ENCODE measurements at regions not wholly inside any gene's neighbourhood (a gene's known extent, or its start where the extent isn't known, plus 50 kb on each side); places are given as distances from the start of the nearest gene placed in this dataset.
"Not testable (repeated sequence)": the region's sequence is repeated elsewhere in the genome, so short reads cannot be mapped to it uniquely, and the experiment has no call there.

DNA sequence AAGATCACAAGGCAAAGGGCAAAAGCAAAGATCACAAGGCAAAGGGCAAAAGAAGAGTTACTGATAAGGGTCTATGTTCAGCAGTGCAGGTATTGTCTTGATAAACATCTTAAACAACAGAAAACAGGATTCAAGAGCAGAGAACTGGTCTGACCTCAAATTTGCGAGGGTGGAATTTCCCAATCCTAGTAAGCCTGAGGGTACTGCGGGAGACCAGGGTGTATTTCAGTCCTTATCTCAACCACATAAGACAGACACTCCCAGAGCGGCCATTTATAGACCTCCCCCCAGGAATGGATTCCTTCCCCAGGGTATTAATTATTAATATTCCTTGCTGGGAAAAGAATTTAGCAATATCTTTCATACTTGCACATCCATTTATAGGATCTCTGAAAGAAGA is 575.3 kb upstream of the MAN1A1 start:
- DNase-seq, result not testable (repeated sequence)

DNA sequence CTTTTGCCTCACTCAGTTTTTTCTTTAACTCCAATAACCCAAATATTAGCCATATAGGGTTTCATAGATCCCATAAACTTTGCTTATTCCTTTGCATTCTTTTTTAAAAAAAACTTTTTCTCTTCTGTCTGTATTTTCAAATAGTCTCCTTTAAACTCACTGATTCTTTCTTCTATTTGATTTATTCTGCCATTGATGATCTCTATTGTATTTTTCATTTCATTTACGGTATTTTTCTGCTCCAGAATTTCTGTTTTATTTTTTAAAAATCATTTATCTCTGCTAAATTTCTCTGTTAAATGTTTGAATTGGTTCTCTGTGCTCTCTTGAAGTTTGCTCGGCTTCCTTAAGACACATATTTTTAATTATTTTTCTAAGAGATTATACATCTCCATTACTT is 573.3 kb upstream of the MAN1A1 start:
- no peak for DNase-seq

DNA sequence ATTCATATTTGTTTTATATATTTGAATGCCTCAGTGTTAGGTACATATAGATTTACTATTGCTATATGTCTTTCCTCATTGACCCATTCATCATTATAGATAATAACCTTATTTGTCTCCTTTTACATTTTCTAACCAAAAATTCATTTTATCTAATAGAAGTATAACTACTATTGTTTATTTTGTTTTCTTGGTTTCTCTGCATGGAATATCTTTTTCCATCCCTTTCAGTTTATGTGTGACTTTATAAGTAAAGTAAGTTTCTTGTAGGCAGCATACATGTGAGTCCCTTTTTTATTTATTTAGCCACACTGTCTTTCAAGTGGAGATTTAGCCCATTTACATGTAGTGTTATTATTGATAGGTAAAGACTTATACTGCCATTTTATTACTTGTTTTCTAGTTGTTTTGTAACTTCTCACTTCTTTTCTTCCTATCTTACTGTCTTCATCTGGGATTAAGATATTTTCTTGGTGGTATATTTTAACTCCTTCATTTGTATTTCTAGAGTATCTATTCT is 572.0 kb upstream of the MAN1A1 start:
- DNase-seq, result no peak

DNA sequence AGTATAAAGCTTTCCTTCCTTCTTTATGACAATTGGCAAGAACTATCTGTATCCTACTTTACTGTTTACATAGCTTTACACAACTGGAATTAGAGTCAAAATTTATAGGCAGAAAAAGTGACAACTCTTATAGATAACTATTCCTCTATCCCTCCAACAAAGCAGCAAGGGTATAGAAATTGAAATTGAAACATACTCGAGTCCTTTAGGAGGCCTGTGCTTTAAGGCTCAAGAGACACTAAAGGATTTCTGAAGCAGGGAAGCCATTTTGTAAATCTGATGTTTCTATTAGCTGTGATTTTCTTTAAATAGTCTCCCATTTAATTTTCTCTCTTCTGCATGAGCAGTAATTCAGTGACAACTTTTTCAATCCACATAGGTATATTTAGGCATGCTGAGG is 567.6 kb upstream of the MAN1A1 start:
- no peak for DNase-seq

DNA sequence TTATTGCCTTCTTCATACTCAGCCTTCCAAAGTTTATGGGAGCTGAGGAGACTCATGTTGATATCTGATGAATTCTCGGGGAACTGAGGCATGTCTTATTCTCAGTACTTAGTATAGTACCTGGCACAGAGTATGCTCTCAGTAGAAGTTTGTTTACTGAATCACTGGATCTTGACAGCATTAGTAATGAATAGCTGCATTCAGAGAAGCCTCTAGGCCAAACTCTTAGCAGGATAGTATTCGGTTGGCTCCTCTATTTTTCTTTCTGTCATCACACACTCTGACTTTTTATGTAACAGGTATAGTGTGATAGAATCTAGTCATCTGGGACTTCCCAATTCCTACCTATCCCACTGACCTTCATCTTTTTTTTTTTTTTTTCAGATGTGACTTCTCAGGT is 566.4 kb upstream of the MAN1A1 start:
- no peak for DNase-seq

DNA sequence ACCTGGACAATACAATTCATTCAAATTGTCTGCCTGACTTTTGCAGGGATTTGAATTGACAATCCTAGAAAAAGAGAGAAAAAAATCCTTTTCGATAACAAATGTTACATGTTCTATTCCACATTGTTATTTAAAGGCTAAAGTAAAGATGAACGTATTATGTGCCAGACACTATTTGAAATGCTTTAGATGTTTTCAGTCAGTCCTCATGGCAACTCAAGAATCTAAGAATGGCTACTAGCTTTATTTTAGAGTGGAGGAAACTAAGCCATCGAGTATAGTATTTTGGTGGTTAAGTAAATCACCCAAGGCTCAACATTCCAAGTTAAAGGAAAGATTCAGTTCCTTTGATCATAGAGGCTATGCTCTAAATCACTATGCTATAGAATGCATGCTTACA is 558.6 kb upstream of the MAN1A1 start:
- no peak for DNase-seq

DNA sequence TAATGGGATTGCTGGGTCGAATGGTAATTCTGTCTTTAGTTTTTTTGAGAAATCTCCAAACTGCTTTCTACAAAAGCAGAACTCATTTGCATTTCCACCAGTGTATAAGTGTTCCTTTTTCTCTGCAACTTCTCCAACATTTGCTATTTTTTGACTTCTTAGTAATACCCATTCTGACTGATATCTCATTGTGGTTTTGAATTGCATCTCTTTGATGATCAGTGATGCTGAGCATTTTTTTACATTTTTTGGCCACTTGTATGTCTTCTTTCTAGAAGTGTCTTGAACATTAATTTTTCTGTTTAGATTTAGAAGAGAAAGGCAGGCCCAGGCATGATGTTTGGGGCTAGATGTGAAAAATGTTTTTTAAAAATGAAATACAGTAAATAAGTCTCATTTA is 553.1 kb upstream of the MAN1A1 start:
- DNase-seq, result no peak

DNA sequence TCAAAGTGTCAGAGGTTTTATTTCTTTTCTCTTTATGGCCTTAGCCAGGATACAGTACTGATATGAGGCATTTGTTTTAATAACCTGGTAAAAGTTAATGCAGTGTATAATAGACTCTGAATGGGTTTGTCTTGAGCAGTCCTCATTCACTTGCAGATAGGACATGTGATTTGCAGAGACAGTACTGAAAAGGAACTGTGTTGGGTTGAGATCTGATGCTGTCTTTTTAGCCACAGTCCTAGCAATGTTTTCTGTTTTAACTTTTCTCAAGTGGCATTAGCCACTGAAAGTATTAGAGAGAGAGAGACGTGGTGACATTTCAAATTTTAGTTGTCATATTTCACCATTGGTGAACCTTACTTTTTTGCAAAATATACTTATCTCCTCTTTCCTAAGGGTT is 547.2 kb upstream of the MAN1A1 start:
- DNase-seq, result no peak

DNA sequence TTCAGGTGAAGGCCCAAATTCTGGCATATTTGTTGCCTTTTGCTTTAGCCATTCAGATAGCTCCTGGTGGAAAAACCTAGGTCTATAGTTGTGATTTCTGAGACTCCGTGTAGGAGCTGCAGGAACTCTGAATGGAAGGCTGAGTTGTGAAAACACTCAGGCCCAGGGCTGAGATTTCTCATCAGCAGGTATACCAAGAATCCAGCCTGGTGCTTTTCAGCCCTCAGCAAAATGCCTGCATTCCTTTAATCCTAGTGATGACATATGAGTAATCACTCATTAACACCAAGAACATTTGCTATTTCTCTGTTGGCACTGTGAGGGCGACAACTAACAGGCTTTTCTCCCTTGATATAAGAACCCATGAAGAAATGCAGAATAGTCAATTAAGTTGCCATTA is 546.1 kb upstream of the MAN1A1 start:
- no peak for DNase-seq

DNA sequence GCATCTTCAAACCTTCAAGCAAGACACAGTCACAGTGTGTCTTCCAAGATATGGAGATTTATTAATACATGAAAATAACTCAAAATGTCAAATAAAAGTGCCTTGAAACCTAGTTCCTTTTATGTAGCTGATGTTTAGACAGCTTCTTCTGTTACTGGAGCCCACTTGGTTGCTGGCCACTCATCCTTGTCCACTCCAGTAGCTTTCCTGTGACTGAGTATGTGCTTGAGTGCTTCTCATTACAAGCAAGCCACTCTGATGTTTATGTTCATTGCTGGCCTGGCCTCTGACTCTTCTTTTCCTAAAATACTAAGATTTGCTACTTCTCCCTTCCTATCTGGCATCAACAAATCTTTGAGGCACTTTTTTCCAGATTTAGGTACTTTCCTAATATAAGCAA is 545.2 kb upstream of the MAN1A1 start:
- DNase-seq, result no peak

DNA sequence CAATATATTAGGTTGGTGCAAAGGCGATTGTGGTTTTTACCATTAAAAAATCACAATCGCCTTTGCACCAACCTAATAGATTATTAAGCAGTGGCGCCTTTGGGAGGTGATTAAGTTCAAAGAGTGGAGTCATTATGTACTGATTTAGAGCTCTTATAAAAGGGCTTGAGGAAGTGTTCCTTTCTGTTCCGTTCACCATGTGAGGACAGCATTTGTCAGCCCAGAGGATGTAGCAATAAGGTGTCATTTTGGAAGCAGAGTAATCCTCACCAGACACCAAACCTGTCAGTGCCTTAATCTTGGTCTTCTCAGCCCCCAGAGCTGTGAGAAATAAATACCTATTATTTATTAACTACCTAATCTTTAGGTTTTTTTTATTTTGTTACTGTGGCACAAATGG is 542.1 kb upstream of the MAN1A1 start:
- no peak for DNase-seq

DNA sequence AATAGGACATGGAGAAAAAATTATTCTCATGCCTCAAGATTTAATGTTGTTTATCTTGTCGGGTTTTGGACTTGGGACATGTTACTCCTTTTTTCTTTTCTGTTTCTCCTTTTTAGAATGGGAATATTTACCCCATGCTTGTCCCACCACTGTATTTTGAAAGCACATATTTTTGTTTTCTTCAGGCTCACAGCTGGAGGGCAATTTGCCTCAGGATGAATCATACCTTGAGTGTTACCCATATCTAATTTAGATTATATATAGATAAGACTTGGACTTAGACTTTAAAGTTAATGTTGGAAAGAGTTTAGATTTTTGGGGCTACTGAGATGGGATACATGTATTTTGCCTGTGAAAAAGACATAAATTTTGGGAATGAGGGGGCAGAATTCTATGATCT is 541.6 kb upstream of the MAN1A1 start:
- no peak for DNase-seq

DNA sequence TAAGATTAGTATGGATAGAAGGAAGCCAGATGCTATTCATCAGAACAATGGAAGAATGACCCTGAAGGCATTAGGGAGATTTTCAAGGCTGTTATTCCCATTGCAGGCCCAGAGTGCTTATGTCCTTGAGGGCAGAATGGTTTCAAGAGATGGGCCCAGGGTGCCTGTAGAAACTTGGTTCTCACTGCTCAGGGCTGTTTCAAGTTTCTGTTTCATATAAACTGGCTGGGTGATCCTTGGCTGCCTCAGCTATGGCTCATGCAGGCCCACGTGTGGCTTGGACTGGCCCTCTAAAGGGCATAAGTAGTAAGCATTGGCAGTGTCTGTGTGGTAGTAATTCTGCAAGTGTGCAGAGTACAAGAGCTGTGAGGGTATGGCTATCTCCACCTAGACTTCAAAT is 540.9 kb upstream of the MAN1A1 start:
- DNase-seq, result no peak

DNA sequence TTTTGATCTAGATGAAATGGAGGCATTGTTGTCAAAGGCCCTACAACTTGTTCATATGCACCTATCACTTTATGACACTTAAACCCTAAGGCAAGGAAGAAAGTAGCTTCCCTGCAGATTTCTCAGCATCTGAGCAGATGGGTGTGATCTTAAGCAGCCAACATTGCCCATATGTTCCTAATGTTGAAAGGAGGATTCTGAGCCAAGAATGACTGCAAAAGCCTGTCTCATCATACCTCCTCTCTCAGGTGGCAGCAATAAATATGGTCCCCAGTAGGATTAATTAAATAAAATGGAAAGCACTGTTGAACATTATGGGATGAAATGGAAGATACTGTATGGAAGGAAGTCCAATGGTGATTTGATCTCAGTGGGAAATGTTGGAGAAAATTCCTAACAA is 538.1 kb upstream of the MAN1A1 start:
- DNase-seq, result peak; percentile 78

DNA sequence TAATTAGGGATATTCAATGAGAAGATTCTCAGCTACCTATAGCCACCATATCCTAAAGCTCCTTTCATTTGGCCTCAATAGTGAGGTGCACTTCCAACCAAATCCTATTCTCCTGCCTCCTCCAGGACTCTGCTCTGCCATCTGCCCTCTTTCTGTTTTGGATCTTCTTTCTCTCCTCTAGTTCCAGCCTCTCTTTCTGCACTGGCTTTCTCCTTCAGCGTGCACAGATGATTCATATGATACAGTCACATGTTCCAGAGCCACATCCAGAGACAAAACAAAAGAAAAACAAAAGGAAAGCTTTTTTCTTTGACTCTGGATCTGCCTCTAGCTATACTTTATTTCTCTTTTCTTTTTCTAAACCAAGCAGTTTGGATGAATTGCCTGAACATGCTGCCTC is 531.9 kb upstream of the MAN1A1 start:
- no peak for DNase-seq

DNA sequence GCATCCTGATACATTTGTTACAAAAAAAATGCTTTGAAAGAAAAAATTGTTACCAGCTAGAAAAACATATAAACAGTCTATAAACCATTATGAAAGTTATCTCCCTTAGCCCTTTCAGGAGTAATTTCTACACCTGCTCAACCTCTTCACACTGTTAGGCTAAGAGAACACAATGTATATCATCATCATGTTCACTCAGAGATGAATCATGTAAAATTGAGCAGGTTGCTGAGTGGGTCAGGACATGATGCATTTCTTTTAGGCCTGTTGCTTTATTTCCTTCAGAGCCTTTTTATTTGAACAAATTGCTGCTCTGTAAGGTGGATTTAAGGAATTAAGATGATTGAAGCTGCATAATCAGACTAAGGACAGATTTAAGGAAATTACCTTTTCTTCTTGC is 531.3 kb upstream of the MAN1A1 start:
- DNase-seq, result no peak

DNA sequence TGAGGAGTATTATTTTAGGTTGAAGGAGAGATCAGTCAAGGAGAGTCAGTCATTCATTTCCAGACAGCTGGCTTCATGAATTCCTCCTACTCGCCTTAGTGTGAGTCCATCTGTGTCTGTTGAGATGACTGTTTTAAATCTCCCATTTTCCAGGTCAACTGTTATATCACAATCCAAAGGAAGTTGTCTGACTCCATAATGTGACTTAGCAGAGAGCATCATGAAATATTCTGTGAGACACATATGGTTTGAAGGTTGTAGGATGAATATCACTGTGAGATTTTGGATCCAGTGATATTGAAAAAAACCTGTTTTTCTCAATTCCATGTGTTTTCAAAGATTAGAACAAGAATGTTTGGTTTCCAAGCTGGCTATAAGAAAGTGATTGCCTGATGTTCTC is 530.2 kb upstream of the MAN1A1 start:
- DNase-seq, result no peak

DNA sequence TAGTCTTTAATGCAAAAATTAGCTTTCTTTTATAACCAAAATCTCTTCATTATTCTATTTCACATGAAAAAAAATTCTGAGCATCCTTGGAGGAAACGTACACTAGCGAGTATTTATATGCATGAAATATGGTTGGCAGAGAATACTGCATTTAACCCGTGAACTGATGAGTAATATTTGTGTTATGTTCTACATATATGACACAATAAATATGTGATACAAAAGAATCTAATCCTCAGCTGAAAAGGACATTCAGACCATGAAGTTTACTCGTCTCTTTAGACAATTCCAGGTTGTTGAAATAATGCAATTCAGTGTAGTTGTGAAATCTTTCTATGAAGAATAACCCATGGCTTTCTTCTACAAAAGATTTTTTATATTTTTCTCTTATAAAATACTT is 524.8 kb upstream of the MAN1A1 start:
- no peak for DNase-seq

DNA sequence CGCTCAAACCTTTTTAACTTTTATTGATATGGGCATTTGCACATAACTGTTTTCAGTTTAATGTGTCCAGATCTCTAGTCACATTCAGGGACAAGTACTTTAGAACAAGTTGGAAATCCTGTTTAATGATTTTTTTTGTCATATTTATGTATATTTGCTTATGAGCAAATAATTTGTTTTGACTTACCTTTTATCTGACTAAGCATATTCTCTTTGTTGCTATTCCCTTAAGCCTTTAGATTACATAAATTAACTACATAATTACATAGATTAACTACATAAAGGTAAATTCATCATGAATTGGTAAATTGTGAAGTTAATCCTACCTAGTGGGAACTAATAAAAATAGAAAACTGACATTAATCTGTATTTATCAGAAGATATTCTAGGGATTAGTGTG is 523.5 kb upstream of the MAN1A1 start:
- DNase-seq, result no peak

DNA sequence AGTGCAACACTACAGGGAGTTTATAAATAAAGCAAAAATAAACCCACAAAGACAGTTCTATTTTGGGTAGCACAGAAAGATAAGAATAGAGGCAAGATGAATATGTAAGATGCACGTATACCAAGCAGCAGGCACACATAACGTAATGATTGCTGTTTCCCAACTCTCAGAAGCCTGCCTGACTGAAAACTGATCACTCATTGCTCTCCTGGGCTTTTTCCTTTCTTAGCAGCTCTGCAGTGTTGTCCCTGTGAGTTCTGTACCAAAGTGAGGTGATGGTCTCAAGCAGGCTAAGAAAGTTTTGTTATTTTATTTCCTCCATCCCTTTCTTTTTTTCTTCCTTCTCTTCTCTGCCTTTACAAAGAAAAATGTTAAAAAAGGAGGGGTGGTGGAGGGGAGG is 522.0 kb upstream of the MAN1A1 start:
- no peak for DNase-seq

DNA sequence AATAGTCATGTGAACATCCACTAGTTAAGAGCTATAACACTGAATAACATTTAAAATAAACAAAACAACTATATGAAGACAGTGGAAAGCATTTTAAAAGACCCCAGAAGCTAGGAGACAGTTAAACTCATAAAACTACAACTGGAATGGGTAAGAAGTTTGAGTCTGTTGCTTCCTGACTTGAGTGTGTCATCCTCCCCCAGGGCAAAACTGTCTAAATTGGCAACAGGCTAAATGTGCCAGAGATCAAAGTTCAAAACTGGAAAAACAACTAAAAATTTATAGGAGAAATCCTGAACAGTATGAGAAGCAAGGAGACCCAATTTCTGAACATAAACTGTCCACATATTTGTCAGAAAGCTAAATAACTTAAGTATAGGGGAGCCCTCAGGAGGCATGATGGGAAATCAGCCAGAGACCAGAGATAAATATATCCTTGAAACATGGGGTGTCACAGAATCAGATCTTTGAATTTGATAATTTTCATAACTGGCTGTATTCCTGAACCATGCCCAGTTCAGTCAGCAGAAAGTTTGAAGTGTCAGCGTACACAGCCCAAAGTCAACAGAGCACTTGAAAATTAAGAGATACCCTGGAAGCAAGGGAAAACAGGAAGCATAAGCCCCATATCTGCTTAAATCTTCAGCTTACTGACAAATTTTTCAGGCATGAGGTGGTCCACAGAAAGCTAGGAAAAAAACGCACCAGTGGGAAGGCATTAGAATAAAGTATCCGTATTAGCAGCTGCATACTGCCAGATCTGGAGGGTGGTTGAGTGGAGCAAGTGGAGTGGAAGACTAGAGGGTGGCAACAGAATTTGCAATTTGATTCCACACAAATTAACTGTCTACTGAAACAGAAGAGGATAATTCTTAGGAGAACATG is 516.1 kb upstream of the MAN1A1 start:
- DNase-seq, result no peak

DNA sequence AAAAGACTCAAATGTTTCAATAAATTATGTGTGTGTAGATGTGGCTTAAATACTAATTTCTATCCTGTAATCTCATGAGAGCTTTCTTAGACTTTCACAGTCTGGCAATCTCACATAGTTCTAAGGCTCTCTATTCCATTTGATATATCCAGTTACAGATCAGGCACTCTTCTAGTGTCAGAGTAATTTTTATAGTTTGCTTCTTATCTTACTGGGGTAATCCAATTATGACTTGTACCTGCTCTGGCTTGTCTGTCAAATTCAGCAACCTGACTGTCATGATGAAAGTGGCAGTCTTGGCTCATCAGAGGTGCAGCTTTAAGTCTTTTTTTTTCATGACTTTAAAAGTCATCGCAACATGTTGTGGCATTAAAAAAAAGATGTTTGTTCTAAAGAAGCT is 513.2 kb upstream of the MAN1A1 start:
- peak; percentile 19 for DNase-seq

DNA sequence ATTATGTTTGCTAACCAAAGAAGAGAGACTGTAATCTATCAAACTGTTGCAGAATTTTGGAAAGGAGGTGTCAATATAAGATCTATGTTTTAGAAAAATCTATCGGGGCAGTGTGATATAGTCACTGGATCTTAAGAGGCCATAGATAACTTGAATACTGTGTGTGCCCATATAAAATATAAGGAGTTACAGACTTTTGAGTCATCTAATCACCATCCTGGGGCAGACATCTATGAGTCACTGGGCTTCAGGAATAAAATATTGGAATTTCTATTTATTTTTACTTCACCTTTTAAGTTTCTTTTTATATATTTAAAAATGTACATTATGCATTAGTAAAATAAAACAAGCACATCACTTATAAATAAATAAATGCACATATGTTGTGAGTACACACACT is 509.3 kb upstream of the MAN1A1 start:
- DNase-seq, result no peak

DNA sequence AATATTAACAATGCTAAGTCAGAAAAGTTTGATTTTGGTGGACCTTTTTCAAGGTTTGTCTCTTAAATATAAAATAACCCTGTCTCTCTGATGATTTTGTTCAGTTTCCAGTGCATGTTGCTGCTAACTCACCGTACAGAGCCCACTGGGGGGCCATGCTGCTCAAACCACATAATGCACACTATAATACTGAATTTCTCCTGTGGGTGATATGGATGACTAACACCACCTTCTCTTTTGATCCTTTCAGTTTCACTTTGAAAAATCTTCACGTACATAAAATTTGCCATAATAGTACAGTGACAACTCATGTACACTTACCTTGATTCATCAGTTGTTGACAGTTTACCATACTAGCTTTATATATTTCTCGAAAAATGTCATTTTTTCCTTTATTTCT is 506.6 kb upstream of the MAN1A1 start:
- no peak for DNase-seq

DNA sequence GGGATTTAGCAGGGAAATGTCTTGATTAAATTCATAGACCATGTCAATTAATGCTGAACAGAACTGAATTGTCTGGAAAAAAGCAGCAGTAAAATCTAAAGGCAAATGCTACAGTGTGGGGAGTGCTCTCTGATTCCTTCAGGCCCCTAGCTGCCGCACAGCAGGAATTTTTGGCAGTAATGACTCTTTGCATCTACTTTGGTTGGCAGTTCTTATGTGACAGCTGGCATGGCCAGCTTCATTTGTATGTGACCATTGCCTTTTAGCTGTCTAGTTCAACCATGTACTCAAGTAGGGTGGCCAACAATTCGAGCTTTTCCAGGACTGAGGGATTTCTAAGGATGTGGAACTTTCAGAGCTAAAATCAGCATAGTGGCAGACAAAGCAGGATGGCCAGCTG is 499.1 kb upstream of the MAN1A1 start:
- no peak for DNase-seq

Data from NCI-H524 treated with DMSO at 0.1 percent for 48 hours (cell line).